Neural crest cell (in vitro differentiated cells): ENCODE measurements at regions not wholly inside any gene's neighbourhood (a gene's known extent, or its start where the extent isn't known, plus 50 kb on each side); places are given as distances from the start of the nearest gene placed in this dataset.

ENCODE experiments used
- DNase-seq: peaks from one replicate; pipeline ENCODE4 v3.0.0; 2021; ENCODE audit warnings: low read depth, mixed read lengths, low spot score
- H3K27ac Mint-ChIP-seq: one replicate; pipeline ENCODE4 v1.8.0; 2021; ENCODE audit warnings: mild to moderate bottlenecking, mixed read lengths; ENCODE audit not compliant: unreplicated experiment
- H3K27me3 Mint-ChIP-seq: 2 replicates; pipeline ENCODE4 v1.8.0; 2021; ENCODE audit warnings: low read depth, mild to moderate bottlenecking, mixed read lengths
- H3K36me3 Mint-ChIP-seq: 2 replicates; pipeline ENCODE4 v1.8.0; 2021; ENCODE audit warnings: low read depth, mild to moderate bottlenecking, mixed read lengths
- H3K4me1 Mint-ChIP-seq: 2 replicates; pipeline ENCODE4 v1.8.0; 2021; ENCODE audit warnings: mixed read lengths
- H3K4me3 Mint-ChIP-seq: one replicate; pipeline ENCODE4 v1.8.0; 2021; ENCODE audit warnings: mild to moderate bottlenecking, mixed read lengths
- H3K9me3 Mint-ChIP-seq: 2 replicates; pipeline ENCODE4 v1.8.0; 2021; ENCODE audit warnings: mixed read lengths
- TF ChIP-seq, protein P1 (sequence below): fragments of 200-600 bp; sonication (generic); conservative IDR thresholded peaks from 2 replicates; pipeline ENCODE4 v1.5.0; 2021; ENCODE audit warnings: antibody characterized with exemption, mild to moderate bottlenecking

DNA sequence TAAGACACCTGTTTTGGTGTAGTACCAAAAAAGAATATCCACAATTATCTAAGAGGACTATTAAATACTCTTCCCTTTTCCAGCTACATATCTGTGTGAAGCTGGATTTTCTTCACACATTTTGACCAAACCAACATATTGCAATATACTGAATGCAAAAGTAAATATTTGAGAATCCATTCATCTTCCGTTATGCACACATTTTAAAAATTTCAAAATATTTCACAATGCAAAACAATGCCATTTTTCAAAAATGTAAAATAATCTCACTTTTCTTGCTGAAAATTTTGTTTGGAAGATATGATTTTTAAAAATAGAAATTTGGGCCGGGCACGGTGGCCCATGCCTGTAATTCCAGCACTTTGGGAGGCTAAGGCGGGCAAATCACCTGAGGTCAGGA lies 133.9 kb upstream of the FUT8 start:
- Mint-ChIP-seq H3K4me1 (peaks cover 46% of the 10 kb centered on the region), H3K4me3 (no peak overlapping the region), H3K27me3 (no peaks in the 10 kb centered on the region), H3K36me3 (peaks cover 7% of the 10 kb centered on the region), H3K27ac (no peak overlapping the region), H3K9me3 (peaks cover 7% of the 10 kb centered on the region)
- no peak for DNase-seq
- TF ChIP-seq, protein P1, sequence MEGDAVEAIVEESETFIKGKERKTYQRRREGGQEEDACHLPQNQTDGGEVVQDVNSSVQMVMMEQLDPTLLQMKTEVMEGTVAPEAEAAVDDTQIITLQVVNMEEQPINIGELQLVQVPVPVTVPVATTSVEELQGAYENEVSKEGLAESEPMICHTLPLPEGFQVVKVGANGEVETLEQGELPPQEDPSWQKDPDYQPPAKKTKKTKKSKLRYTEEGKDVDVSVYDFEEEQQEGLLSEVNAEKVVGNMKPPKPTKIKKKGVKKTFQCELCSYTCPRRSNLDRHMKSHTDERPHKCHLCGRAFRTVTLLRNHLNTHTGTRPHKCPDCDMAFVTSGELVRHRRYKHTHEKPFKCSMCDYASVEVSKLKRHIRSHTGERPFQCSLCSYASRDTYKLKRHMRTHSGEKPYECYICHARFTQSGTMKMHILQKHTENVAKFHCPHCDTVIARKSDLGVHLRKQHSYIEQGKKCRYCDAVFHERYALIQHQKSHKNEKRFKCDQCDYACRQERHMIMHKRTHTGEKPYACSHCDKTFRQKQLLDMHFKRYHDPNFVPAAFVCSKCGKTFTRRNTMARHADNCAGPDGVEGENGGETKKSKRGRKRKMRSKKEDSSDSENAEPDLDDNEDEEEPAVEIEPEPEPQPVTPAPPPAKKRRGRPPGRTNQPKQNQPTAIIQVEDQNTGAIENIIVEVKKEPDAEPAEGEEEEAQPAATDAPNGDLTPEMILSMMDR, result no peak

DNA sequence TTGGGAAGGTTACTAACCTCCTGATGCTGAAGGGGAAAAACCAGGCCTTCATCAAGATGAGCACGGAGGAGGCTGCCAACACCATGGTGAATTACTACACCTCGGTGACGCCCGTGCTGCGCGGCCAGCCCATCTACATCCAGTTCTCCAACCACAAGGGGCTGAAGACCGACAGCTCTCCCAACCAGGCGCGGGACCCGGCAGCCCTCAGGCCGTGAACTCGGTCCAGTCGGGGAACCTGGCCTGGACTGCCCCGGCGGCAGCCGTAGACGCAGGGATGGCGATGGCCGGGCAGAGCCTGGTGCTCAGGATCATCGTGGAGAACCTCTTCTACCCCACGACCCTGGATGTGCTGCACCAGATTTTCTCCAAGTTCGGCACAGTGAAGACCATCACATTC lies 133.0 kb upstream of the FUT8 start:
- no peak overlapping the region for H3K27ac Mint-ChIP-seq
- peaks cover 46% of the 10 kb centered on the region for H3K4me1 Mint-ChIP-seq
- H3K4me3 Mint-ChIP-seq, result no peak overlapping the region
- DNase-seq, result no peak
- peaks cover 7% of the 10 kb centered on the region for H3K36me3 Mint-ChIP-seq
- H3K27me3 Mint-ChIP-seq, result no peaks in the 10 kb centered on the region
- TF ChIP-seq, protein P1, result no peak
- peaks cover 7% of the 10 kb centered on the region for H3K9me3 Mint-ChIP-seq

DNA sequence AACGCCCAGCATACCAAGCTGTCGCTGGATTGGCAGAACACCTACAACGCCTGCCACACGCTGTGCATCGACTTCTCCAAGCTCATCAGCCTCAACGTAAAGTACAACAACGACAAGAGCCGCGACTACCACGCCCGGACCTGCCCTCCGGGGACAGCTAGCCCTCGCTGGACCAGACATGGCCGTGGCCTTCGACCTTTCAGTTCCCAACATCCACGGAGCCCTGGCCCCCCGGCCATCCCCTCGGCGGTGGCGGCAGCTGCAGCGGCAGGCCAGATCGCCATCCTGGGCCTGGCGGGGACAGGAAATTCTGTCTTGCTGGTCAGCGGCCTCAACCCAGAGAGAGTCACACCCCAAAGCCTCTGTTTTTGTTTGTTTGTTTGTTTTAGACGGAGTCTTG lies 132.6 kb upstream of the FUT8 start:
- Mint-ChIP-seq H3K4me3 (no peak overlapping the region), H3K9me3 (peaks cover 7% of the 10 kb centered on the region), H3K36me3 (peaks cover 7% of the 10 kb centered on the region), H3K27me3 (no peaks in the 10 kb centered on the region), H3K27ac (no peak overlapping the region), H3K4me1 (peaks cover 46% of the 10 kb centered on the region)
- DNase-seq, result no peak
- TF ChIP-seq, protein P1, result no peak

DNA sequence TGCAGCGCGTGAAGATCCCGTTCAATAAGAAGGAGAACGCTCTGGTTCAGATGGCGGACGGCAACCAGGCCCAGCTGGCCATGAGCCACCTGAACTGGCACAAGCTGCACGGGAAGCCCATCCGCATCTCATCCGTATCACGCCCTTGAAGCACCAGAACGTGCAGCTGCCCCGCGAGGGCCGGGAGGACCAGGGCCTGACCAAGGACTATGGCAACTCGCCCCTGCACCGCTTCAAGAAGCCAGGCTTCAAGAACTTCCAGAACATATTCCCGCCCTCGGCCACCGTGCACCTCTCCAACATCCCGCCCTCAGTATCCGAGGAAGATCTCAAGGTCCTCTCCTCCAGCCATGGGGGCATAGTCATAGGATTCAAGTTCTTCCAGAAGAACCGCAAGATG lies 131.9 kb upstream of the FUT8 start:
- TF ChIP-seq, protein P1, result no peak
- Mint-ChIP-seq H3K4me1 (peaks cover 46% of the 10 kb centered on the region), H3K27ac (no peak overlapping the region), H3K9me3 (peaks cover 7% of the 10 kb centered on the region), H3K36me3 (peaks cover 7% of the 10 kb centered on the region), H3K4me3 (no peak overlapping the region), H3K27me3 (no peaks in the 10 kb centered on the region)
- no peak for DNase-seq

DNA sequence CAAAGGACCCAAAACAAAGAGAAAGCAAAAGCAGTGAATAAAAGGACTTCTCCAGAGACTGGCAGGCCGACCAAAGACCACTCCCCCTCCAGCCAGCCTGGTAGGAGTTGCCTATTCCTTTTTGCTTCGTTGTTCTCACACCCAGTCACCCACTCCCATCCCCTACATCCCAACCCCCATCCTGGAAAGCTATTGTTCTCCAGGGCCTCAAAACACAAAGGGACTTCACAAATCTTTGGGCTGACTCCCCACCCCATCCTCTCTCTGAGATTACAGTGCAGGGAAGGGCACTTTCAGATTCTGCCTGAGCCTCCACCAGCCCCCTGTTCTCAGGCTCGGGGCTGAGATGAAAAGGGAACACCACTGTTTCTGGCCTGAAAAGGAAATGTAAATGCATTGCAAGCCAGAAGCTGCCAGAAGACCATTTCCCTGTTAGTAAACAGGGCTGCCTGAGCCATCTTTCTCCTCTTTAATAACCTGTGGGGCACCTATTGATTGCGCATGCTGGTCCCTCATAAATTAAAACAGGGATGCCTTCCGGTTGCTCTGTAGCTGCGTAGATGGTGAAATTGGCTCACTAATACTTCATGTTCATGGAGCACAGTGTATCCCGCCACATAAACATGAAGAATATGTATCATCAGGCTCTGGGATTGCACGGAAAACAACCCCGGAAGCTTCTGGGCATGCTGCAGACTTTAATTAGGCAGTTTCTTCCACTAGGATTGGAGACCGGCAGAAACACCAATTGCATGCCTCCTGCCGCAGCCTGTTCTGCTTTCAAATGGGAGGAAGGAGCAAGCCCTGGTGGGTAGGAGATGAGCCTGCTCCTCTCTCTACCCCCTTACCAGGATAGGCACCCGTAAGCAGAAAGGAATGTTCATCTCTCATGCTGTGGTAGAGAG lies 130.3 kb upstream of the FUT8 start:
- H3K27me3 Mint-ChIP-seq, result no peaks in the 10 kb centered on the region
- H3K9me3 Mint-ChIP-seq, result peaks cover 7% of the 10 kb centered on the region
- peak; percentile 57 for DNase-seq
- TF ChIP-seq, protein P1, result no peak
- peak overlapping the region; percentile 95 for H3K27ac Mint-ChIP-seq
- peaks cover 46% of the 10 kb centered on the region for H3K4me1 Mint-ChIP-seq
- H3K36me3 Mint-ChIP-seq, result peaks cover 7% of the 10 kb centered on the region
- H3K4me3 Mint-ChIP-seq, result peak overlapping the region; percentile 48
